Activated CD4-positive, alpha-beta T cell treated with anti-CD3 and anti-CD28 coated beads, Interleukin-10, Interleukin-2, amounts not matched to agents 100 ng/mL and 50 ng/mL, durations not matched to agents 16 hours and 8 hours (primary cell): ENCODE measurements at regions not wholly inside any gene's neighbourhood (a gene's known extent, or its start where the extent isn't known, plus 50 kb on each side); places are given as distances from the start of the nearest gene placed in this dataset.
"Not testable (repeated sequence)": the region's sequence is repeated elsewhere in the genome, so short reads cannot be mapped to it uniquely, and the experiment has no call there.

Experiments used
- DNase-seq: peaks from one replicate; pipeline ENCODE4 v3.0.0-alpha.2; 2020

DNA sequence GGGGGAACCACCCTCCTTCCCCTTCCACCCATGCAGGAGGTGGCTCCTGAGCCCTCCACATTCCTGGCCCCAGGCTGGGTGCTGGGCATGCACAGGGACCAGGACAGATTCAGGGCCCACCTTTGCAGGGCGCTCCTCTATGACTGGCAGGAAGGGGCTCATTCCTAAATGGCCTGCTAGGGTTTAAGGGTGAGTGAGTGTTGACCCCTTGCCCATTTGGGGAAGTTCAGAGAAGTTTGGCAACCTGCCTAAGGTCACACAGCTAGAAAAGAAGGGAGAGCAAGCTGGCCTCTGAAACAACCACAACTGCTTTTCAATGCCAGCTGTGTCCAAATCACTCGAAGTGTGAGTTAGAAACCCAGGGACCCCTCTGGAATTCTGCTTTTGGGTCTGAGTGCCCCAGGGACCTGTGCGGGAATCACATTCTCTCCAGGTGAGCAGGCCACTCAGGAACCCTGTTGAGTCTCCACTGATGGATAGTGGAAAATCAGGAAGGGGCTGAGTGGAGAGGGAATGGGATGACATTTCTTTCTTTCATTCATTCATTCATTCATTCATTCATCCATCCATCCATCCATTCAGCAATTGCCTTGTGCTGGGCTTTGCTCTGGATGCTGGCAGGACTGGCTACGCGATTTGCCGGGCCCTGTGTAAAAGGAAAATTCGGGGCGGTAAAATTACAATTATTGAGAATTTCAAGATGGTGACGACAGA, 191.9 kb downstream of the C9orf50 start:
- DNase-seq, result no peak

DNA sequence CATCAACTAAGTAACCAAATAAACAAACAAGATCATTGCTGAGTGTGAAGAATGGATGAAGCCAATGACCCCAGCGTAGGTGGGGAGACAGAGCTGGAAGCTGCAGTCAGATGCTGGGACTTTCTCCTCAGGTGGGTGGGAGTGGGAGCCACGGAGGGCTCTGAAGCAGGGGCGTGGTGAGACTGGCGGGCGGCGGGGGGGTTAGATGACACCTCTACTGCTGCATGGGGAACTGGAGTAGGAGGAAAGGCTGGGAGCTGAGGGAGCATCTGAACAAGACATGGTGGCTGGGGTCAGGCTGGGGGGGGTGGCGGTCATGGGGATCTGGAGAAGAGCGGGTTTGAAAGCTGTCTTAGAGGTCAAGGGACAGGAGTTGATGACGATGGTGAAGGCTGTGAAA, 193.8 kb downstream of the C9orf50 start:
- DNase-seq, result no peak

DNA sequence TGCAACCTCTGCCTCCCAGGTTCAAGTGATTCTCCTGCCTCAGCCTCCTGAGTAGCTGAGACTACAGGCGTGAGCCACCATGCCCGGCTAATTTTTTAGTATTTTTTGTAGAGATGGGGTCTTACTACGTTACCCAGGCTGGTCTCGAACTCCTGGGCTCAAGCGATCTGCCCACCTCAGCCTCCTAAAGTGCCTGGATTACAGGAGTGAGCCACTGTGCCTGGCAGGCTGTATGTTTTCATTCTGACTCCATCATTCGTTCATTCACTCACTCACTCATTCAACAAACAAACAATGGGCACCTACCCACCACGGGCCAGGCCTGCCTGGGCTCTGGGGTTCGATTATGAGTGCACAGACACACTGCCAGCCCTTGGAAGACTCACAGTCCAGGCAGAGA, 197.1 kb downstream of the C9orf50 start:
- not testable (repeated sequence) for DNase-seq

DNA sequence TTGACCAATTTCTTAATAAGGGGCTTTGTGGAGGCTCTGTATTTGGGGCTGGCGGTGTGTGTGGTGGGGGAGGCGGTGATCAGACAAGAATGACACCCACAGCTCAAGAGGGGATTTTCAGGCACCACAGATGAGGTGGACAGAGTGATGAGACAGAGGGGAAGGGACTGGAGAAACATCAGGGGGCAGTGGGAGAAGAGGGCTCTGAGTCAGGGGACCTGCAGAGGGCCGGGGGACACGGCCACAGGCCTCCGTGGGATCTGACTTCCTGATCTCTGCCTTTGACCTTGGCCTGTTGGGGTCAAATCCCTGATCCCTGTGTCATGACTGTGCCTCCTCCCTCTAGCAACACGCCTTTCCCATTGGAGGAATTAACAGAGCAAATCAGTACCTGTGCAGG, 197.7 kb downstream of the C9orf50 start:
- no peak for DNase-seq

DNA sequence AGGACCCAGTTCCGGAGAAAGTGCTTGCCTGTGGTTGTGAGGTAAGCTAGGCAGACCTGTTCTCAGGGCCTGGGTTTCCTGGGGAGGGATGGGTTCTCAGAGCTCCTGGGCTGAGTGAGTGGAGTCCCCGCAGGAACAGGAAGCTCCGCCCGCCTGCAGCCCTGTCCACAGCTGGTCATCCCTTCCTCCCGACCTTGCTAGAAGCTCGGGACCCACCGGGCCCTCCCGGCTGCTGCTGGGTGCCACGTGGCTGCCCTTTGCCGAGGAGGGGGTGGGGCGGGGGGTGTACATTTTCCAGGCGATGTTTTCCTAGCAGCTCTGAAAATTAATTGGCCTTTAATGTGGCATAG, 198.1 kb downstream of the C9orf50 start:
- no peak for DNase-seq

DNA sequence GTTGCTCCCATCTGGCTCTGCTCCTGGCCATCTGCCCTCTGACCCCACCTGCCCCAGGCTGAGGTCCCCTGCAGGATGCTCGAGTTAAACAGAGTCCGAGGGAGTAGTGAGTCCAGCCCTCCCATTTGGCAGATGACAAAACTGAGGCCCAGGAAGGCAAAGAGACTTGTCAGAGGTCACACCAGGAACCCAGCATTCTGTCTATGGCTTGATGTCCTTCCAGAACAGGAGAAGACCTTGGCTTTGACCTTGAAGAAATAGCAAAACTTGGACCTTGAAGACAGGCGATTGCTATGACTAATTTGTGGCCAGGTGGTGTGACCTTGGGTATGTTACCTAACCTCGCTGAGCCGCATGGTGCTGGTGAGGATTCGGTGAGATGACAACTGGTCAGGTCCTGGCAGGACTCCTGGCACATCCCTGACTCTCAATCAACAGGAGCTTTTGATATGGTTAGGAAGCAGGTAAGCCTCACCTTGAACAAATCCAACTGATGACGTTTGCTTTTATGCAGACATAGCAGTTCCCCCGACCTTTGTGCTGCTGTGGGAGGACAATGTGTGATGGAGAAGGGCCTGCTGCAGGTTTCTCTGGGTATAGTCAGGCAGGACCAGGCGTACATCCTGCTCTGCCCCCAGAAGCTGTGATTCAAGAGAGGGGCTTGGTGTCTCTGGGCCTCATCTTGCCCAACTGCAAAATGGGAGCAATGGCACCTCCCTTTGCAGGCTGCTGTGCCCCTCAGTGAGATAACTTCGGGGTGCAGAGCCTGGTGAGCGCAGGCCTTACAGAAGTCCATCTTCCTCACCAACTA, 198.7 kb downstream of the C9orf50 start:
- peak; percentile 16 for DNase-seq

DNA sequence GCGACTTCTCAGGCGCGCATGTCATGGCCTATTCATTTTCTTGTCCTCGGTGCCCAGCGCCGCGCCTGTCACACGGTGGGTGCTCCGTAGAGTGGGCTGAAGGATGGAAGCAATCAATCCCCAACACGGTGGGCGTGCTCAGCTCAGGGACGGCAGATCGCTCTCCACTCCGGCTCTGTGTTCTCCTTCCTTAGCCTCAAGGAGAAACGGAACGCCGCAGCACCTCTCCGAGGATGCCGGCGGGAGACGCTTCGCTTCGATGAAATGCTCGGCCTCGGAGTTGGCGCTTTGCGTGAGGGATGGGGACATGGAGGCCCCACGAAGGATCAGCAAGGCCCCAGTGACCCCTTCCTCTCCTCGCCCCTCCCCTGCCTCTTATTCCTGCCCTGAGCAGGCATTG, 199.5 kb downstream of the C9orf50 start:
- DNase-seq, result no peak

DNA sequence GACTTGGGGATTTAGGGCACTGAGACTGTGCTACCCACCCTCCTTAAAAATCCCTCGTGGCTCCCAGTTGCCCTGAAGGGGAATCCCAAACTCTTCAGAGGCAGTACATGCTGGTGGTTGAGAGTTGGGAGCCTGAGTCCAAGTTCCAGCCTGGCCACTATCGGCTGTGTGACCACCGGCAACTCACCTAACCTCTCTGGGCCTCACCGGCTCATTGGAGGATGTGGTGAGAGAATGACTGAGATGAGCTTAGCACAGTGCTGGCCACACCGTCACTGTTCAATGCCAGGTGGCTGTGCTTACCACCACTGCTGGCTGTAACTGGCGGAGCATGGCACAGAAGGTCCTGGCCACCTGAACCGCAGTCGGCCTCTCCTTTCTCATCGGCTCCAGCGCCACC, 200.2 kb downstream of the C9orf50 start:
- DNase-seq, result no peak

DNA sequence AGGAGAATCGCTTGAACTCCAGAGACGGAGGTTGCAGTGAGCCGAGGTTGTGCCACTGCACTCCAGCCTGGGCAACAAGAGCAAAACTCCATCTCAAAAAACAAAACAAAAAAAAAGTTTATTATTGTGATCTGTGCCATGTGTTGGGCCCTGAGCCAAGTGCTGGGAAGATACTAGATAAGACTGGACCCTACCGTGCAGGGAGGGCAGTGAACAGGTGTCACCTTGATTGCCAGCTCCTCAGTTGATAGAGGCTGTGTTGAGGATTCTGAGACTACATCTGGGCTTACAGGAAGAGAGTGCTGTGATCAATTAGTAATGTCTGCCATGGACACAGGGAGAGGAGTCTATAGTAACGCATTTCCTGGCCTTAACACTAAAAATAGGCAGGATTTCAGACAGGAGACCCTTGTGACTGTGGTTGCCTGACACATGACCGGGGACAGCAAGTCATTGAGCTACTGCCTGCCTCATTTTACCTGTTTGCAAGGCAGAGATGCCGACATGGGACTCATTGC, 201.5 kb downstream of the C9orf50 start:
- no peak for DNase-seq

DNA sequence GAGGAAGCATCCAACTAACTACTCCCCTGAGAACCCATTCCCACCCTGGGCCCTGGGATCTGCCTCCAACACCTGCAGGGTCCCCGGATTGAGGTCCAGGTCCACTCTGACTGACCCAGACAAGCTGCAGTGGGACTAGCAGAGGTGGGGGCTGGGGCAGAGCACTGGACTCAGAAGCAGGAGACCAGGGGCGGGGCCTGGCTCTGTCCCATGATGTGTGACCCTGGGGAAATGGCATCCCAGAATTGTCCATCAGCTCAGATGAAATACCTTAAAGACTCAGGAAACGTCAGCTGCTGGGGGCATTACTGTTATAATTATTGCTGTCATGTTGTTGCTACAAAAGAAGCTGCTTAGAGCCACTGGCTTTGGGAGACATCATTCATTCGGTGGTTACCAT, 202.4 kb downstream of the C9orf50 start:
- no peak for DNase-seq

DNA sequence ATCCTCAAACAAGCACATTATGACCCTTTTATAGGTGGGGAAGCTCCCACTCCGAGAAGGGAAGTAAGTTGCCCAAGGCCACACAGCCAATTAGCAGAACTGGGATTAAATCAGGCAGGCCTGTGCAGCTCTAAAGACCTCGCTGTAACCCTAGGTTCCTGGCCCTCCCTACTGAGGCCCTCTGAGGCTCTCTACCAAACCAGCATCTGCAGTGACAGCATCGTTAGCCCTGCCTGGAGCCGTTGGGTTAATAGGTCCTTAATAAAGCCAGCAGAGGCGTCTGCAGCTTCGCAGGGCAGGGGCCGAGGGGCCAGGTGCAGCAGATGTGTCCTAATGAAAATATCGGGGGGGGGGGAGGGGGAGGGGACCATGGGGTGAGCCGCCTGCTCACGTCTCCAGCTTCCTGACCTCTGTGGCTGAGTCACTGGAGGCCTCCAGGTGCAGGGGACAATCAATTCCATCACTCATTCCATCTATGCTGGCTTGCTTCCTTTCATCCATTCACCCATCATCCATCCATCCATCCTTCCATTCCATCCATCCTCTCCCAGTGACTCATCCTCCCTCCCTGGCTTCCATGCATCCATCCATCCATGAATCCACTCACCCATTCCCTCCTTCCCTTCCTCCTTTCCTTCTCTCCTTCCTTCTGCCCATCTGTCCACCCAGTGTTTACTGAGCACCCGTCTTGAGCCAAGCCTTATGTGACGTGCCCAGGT, 203.9 kb downstream of the C9orf50 start:
- no peak for DNase-seq

DNA sequence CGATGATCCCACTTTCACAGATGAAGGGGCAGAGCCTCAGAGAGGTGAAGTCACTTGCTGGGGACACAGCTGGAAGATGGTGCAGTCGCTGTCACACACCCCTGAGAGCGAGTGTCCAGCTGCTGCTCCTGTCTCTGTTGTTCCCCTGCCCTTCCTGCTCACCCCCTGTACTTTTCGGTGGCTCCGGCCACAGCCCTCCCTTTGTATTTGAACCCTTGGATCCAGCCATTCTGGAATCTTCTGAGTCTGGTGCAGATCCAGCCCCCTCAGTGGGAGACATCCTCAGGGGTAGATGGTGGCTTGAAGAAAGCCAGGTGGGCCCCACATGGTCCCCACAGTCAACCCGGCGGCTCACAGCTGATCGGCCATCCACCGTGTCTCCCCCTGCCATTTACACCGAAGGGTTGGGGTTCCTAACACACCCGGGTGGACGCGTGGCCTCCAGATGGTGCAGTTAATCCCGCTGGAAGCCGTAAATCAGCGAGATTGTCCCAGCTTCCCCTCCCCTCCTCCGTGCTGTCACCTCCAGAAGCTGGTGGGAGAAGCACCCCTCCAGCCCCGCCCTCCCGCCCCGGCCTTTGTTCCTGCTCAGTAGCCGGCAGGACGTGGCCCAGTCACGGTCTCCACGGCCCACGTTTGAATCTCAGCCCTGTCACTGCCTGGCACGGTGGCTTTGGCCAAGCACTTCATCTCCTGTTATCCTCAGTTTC, 204.8 kb downstream of the C9orf50 start:
- no peak for DNase-seq

DNA sequence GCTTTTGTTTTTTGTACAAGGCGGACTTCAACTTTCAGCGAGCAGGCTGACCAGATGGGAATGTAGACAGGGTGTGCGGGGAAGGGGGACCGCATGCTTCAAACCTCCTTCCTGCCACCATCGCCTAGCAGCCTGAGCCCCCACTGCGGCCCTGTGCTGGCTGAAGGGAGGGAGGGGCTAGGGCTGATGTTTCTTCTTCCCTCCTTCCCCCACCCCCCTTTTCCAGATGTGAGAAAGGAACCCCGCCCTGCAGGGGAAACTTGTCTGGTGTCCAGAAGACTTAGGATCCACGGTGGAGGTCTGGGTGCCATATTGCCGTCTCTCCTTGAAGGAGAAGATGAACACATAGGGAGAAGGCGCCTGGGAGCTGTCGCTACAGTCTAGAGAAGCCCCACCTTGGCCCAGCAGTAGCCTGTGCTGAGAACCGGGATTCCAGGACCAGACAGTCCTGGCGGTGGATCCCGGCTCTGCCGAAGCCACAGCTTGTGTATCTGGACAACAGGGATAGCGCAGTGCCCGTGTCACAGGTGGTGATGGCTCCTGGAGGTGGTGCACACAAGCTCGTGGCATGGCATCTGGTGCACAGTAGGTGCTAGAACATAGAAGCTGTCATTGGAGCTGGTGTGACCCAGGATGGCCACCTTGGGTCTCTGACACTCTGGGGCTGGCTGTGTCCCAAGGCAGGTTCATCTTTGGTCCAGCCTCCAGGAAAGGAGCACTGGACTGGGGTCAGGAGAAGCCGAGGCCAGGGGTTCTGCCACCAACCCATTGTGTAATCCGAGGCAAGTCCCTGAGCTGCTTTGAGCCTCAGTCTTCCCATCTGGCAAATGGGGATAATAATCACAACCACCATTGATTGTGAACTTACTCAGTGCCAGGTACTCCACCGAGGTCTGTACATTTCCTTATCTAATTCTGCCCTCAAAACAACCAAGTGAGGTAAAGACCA, 205.6 kb downstream of the C9orf50 start:
- DNase-seq, result no peak

DNA sequence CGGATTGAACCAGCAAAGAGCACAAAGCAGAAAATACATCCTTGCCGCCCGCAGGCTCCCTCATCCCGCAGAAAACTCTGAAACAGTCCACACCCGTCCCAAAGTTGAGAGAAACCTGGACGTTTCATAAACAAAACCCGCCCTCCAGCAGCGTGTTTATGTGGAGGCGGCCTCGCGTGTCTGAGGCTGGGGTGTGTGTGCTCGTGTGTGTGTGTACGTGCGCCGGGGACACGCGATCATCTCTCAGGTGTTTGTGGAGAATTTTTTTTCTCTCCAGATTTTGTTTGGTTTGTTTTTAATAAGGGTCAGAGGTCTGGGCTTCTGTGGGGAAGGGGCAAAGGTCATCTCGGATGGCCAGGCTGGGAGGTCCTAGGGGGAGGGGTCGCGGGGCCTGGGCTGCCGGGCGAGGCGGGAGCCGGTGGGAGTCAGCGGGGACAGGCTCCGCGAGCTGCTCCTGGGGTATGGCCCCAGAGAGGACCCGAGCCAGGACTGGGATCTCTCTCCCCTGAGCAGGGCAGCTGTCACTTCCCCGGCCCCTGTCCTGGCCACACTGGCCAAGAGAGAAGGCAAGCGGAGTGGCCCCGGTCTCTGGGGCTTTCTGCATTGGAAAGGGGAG, 206.4 kb downstream of the C9orf50 start:
- no peak for DNase-seq

DNA sequence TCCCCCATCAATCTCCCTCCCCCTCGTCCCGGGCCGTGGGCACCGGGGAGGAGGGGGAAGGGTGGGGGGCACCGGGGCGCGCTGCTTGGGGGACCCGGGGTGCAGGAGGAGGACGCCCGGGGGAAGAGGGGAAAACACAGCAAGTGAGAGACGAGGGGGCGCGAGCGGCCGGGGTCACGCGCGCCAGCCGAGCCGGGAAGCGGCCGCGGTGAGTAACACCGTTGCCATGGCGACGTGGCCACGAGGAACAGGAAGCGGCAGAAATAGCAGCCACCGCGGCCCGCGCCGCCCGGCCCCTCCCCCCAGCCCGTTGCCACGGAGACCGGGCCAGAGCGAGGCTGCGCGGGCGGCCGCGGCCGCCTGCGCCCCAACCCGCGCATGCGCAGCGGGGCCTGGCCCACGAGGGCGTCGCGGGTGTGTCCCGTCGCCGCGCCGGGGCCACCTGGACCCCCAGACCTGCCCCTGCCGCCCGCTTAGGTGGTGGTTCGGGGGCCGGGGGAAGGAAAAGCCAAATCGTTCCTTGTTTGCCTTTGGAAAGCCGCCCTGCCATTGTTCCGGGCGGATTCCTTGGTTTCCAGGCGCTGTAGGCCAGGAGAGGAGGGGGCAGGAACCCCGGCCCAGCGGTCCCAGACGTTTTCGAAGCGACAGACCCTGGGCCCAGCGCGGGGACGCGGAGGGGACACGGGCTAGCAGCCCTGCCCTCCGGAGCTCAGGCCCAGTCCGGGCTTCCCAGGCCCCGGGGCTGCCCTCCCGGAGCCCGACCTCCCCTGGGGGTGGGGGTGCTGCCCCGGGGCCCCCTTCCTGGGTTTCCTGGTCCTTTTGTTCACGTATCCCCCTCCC, 207.1 kb downstream of the C9orf50 start:
- DNase-seq, result peak; percentile 99

DNA sequence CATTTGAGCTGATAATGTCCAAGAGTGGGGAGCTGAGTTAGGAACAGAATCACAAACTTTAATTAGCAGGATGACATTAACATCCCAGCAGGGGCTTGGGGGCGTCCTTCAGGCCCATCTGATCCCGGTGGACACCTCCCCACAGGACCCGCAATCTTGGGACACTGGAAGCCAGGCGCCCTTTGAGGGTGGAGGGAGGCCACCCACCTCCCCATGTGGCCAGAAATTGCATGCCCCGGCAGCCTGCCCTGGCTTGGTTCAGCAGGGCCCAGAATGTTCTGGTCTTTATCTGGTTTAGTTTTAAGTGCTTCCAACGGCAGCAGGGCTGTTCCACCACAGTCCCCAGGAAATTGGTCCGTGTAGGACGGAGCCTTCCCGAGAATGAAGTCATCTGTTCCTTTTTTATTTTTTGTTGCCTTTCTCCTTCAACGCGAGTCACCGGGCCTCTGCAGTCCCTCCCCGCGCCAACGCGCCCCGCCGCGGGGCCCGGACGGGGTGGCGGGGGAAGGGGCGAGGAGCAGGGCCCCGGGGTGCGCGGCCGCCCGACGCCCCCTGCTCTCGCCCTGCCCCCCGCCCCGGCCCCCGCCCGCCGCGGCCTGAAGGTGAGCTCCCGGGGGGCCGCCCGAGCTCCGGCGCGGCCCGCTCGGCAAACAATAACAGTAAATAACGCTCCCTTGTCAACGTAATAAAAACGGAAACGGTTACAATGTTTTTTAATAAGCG, 207.9 kb downstream of the C9orf50 start:
- peak; percentile 37 for DNase-seq

DNA sequence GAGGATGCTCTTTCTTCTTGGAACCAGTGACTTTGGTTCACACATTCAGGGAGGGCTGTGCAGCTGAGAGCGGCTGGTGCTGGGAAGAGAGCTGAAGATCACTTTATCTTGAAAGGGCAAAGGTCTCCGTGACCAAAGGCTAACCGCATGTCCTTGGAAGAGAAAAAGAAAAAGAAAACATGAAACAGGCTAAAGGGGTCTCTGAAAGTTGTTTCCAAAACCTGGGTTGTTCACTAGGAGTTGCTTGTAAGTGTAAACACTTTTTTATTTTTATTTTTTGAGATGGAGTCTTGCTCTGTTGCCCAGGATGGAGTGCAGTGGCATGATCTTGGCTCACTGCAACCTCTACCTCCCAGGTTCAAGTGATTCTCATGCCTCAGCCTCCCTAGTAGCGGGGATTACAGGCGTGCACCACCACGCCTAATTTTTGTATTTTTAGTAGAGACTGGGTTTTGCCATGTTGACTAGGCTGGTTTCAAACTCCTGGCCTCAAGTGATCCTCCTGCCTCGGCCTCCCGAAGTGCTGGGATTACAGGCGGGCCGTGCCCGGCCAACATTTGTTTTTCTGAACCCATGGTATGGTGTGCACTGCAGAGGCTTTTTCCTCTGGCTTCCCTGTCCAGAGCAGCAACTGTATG, 208.6 kb downstream of the C9orf50 start:
- DNase-seq, result not testable (repeated sequence)

DNA sequence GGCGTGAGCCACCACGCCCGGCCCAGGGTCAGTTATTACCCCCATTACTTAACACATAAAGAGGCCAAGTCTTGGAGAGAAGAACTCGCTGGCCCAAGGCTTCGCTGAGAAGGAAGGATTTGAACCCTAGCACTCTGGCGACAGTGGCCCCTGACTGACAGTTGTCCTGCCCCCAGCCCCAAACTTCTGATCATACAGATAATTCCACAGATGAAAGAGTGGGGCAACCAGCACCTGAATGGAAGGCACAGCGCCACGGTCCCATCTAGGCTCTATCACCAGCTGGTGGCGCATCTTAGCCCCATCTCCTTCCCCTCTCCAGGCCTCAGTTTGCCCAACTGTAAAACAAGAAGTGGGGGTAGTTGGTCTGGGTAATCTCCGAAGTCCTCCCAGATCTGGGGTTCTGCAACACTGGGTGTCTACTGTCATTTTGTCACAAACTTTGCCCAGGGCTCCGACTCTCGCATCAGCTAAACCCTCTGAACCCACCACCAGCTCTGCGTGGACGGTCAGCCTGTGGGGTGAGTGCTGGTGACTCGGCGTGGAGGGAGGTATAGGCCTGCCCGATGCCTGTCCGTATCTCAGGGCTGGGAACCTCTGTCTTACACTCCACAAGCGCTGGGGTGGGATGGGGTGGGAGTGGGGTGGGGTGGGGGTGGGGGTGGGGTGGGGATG, 209.3 kb downstream of the C9orf50 start:
- DNase-seq, result no peak

DNA sequence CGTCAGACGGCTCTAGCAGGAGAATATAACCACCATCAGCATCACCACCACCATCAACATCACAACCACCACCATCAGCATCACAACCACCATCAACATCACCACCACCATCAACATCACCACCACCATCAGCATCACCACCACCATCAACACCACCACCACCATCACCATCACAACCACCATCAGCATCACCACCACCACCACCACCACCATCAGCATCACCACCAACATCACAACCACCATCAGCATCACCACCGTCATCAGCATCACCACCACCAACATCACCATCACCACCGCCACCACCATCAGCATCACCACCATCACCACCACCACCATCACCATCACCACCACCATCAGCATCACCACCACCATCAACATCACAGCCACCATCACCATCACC, 210.7 kb downstream of the C9orf50 start:
- no peak for DNase-seq
